Fibroblast of lung (primary cell): ENCODE measurements at regions not wholly inside any gene's neighbourhood (a gene's known extent, or its start where the extent isn't known, plus 50 kb on each side); places are given as distances from the start of the nearest gene placed in this dataset.
"Not testable (repeated sequence)": the region's sequence is repeated elsewhere in the genome, so short reads cannot be mapped to it uniquely, and the experiment has no call there.

Experiments
- EZH2 ChIP-seq: IDR thresholded peaks from 2 replicates; pipeline ENCODE4 v1.5.1; 2012; ENCODE audit warnings: low read length, control low read depth, mild to moderate bottlenecking; ENCODE audit errors: missing control alignments
- TF ChIP-seq, protein P1 (sequence below), 2 donors: IDR thresholded peaks in 1 of 2; conservative IDR thresholded peaks in 1 of 2; 1 replicate in 1 of 2; 2 replicates in 1 of 2; pipeline ENCODE4 v1.5.1; 2011 to 2012; ENCODE audit warnings: low read length in 2 of 2, control low read depth in 1 of 2, inconsistent platforms in 1 of 2, low read depth in 1 of 2, mild to moderate bottlenecking in 1 of 2

DNA sequence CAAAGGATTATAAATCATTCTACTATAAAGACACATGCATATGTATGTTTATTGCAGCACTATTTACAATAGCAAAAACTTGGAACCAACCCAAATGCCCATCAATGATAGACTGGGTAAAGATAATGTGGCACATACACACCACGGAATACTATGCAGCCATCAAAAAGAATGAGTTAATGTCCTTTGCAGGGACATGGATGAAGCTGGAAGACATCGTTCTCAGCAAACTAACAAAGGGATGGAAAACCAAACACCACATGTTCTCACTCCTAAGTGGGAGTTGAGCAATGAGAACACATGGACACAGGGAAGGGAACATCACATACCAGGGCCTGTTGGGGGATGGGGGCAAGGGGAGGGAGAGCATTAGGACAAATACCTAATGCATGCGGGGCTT is 133.2 kb downstream of the ATXN3L start:
- TF ChIP-seq, protein P1, sequence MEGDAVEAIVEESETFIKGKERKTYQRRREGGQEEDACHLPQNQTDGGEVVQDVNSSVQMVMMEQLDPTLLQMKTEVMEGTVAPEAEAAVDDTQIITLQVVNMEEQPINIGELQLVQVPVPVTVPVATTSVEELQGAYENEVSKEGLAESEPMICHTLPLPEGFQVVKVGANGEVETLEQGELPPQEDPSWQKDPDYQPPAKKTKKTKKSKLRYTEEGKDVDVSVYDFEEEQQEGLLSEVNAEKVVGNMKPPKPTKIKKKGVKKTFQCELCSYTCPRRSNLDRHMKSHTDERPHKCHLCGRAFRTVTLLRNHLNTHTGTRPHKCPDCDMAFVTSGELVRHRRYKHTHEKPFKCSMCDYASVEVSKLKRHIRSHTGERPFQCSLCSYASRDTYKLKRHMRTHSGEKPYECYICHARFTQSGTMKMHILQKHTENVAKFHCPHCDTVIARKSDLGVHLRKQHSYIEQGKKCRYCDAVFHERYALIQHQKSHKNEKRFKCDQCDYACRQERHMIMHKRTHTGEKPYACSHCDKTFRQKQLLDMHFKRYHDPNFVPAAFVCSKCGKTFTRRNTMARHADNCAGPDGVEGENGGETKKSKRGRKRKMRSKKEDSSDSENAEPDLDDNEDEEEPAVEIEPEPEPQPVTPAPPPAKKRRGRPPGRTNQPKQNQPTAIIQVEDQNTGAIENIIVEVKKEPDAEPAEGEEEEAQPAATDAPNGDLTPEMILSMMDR (conservative IDR thresholded peaks at IDR 0.05 in 1 of 2, IDR thresholded peaks at IDR 0.05 in 1 of 2; ENCODE audit: low read depth in 1 of 2, low read length in 2 of 2): not testable (repeated sequence)
- TF ChIP-seq EZH2: not testable (repeated sequence)
